ENCODE measurements at regions not wholly inside any gene's neighbourhood (a gene's known extent, or its start where the extent isn't known, plus 50 kb on each side); places are given as distances from the start of the nearest gene placed in this dataset.
"Not testable (repeated sequence)": the region's sequence is repeated elsewhere in the genome, so short reads cannot be mapped to it uniquely, and the experiment has no call there.

GRCh38 chr13:21920802-21921201, 249.9 kb downstream of the FGF9 start:
- DNase-seq, result not testable (repeated sequence)

- no peak for DNase-seq
Measured at GRCh38 chr13:21924958-21925357, 254.1 kb downstream of the FGF9 start.

GRCh38 chr13:21925720-21926119, 254.8 kb downstream of the FGF9 start:
- DNase-seq, result no peak

DNA sequence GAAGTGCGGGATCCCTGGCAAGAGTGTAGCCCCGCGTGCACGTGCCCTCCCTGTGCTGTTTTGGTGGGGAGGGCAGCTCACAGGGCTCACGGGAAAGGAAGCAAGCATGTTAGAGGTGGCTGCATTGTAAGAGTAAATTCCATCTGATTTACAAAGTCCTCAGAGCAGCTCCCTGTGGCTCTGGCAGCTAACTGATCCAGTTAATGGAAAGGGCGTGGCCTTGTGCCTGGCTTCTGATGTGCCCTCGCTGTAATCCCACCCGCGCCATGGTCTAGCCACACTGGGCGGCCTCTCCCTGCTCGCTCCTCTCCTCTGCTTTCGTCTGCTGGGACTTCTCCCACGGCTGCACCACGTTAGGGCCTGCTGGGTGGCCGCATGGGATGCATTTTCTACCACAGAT, 258.5 kb downstream of the FGF9 start:
- no peak for DNase-seq

GRCh38 chr13:21930536-21930935, 259.7 kb downstream of the FGF9 start:
- no peak for DNase-seq

- no peak for DNase-seq
Measured at GRCh38 chr13:21932578-21932977, 261.7 kb downstream of the FGF9 start.

GRCh38 chr13:21932996-21933395, 262.1 kb downstream of the FGF9 start:
- DNase-seq, result no peak

GRCh38 chr13:21934284-21934683, 263.4 kb downstream of the FGF9 start:
- DNase-seq, result no peak

DNA sequence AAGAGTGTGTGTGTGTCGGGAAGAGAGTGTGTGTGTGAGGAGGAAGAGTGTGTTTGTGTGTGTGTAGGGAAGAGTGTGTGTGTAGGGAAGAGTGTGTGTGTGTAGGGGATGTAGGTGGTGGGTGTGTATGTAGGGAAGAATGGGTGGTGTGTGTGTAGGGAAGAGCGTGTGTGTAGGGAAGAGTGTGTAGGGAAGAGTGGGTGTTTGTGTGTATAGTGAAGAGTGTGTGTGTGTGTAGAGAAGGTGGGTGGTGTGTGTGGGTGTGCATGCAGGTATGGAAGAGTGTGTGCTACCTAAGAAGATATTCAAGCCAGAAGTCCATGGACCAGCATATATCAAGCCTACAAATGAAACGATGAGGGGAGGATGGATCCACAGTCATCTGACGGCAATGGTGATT, 265.8 kb downstream of the FGF9 start:
- DNase-seq, result no peak

DNA sequence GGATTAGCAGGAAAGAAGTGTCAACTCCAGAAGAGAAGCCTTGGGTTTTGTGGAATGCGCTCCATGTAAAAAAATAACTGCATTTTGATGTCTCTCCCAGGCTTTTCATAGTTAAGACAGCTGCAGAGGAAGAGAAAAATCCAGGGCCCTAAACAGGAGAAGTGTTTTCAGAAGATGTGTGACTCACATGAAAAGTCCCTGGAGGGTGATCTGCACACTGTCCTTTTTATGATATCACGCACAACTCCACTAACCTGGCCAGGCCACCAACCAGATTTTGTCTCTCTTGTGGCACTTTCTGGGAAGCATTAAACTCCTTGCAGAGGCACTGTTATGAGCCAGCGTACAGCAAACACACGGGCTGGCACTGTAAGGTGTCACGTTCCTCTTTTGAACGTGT, 267.3 kb downstream of the FGF9 start:
- DNase-seq, result no peak

GRCh38 chr13:21938636-21939035, 267.8 kb downstream of the FGF9 start:
- no peak for DNase-seq

GRCh38 chr13:21942061-21942460, 271.2 kb downstream of the FGF9 start:
- DNase-seq, result no peak

- DNase-seq, result no peak
Measured at GRCh38 chr13:21944610-21945009, 273.7 kb downstream of the FGF9 start.

DNA sequence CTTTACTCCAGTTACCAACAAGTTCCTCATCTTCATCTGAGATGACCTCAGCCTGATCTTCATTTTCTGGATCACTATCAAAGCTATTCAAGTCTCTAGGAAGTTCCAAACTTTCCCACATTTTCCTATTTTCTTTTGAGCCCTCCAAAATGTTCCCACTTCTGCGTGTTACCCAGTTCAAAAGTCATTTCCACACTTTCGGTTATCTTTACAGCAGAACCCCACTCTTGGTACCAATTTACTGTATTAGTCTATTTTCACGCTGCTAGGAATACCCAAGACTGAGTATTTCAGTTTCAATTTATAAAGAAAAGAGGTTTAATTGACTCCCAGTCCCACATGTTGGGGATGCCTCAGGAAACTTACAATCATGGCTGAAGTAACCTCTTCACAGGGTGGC, 274.3 kb downstream of the FGF9 start:
- no peak for DNase-seq

DNA sequence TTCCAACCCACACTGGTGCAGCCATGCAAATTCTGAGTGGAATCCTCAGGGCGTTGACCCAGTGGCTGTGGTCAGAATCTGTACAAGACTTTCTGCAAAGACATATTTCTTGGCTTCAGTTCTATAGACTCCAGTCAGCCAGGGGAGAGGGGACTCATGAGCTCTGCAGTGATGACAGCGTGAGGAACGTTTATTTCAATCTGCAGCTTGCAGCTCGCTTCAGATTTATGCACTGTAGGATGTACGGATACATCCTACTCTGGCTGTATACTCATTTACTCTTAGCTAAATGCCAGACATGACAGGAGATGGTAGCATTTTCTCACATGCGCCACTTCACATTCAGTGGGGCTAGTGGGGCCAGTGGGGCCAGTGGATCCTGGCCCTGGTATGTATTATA, 276.1 kb downstream of the FGF9 start:
- DNase-seq, result no peak

DNA sequence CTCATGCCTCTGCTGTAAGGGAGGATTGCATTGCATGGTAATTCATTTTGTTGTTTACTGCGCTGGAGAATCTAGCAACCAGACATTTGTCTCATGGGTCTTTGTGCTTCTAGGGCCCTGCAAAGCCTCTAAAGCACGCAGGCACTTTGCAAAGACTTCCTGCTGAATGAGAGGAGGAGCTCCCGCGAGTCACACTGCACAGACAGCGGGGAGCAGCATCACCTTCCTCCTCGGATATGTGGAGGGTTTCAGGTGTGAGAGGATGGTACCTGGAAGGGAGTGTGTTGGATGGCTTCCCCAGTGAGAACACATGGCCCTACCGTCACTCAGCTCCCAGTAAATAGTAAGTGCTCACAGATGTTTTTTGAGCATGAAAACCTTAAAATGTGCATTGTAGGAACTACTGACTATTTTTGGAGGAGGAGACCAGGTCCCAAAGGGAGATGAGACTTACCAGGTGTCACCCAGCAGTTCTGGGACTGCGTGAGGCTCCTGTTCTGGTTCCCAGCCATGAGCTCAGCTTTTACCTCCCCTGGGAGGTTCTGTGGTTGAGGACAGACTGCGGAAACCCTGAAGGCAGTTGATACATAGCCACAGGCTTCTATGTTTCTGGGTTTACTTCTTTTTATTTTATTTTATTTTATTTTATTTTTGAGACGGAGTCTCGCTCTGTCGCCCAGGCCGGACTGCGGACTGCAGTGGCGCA, 278.0 kb downstream of the FGF9 start:
- no peak for DNase-seq

- no peak for DNase-seq
Measured at GRCh38 chr13:21949818-21950429, 279.1 kb downstream of the FGF9 start.

DNA sequence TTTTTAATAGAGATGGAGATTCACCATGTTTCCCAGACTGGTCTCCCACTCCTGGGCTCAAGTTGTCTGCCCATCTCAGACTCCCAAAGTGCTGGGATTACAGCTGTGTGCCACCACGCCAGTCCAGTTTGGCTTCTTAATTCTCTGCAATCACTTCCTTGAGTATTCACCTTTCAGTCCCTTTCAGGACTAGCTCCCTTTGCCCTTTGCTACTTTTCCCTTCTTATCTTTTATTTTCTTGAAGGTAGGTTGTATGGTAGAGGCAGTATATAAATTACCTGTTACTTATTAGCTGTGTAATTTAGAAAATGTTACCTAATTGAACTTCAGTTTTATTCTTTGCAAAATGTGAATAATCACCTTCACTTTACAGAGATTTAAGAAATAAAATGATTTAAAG, 285.8 kb downstream of the FGF9 start:
- no peak for DNase-seq

DNA sequence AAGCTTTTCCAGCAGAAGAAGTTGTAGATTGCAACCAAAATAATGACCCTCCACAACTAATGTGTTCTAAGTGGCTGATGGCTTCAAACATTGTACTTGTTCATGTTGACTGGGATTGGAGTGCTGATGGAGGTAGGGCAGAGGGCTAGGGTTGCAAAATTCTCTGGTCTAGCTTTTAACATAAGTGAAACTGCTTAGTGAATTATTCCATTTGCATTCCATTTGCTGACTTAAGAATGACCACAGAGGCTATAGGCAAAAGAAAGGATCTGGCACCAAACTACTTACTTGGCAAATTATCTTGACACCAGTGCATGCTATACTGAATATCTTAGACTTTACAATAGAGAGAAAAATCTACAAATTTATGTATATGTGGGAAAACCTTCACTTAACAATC, 287.0 kb downstream of the FGF9 start:
- DNase-seq, result peak; percentile 51

DNA sequence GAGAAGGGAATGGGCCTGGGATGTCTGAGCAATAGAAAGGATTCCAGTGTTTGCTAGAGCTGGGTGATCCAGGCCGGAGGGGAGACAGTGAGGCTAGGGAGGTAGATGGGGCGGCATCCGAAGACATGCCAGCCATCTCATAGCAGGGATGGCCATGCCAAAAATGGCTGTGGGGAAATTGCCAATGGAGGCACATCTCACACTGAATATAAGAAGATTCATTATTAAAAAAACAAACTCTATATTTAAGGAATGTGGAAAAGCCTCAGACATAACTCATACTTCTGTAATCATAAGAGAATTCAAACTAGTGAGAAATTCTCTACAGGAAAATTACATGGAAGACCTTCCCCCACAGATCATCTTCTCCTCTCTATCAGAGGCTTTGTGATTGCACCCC, 289.2 kb downstream of the FGF9 start:
- peak; percentile 29 for DNase-seq

GRCh38 chr13:21964686-21965085, 293.8 kb downstream of the FGF9 start:
- DNase-seq, result no peak

- DNase-seq, result no peak
Measured at GRCh38 chr13:21965095-21965494, 294.2 kb downstream of the FGF9 start.

GRCh38 chr13:21966014-21966413, 295.1 kb downstream of the FGF9 start:
- DNase-seq, result no peak

- DNase-seq, result no peak
Measured at GRCh38 chr13:21967871-21968270, 297.0 kb downstream of the FGF9 start.

DNA sequence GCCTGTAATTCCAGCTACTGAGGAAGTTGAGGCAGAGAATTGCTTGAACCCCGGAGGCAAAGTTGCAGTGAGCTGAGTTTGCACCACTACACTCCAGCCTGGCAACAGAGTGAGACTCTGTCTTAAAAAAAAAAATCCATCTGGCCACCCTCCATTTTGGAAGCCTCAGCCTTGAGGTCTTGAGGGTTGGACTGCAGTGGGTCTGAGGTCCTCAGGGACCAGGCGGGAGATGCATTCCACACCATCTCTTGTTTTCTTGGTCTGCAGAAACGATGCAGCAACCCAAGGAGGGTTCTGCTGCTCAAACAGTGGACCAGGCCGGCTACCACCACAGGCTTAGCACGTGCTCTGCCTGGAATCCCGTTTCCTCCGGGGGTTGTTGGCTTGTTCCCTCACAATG, 299.3 kb downstream of the FGF9 start:
- no peak for DNase-seq
